Mononuclear cell (primary cell): ENCODE measurements at regions not wholly inside any gene's neighbourhood (a gene's known extent, or its start where the extent isn't known, plus 50 kb on each side); places are given as distances from the start of the nearest gene placed in this dataset.

ENCODE experiments used
- H3K27me3 ChIP-seq: 2 replicates; pipeline ENCODE4 v1.6.0; 2011; ENCODE audit warnings: low read length, control low read depth; ENCODE audit not compliant: insufficient read depth
- H3K4me1 ChIP-seq: 2 replicates; pipeline ENCODE4 v1.5.1; 2011; ENCODE audit warnings: mild to moderate bottlenecking, low read length, control low read depth; ENCODE audit not compliant: insufficient read depth
- H3K4me3 ChIP-seq: 2 replicates; pipeline ENCODE4 v1.5.1; 2011; ENCODE audit warnings: mild to moderate bottlenecking, low read length, moderate library complexity
- H3K9me3 ChIP-seq: 2 replicates; pipeline ENCODE4 v1.5.1; 2011; ENCODE audit warnings: low read depth, mild to moderate bottlenecking, control low read depth, low read length

GRCh38 chr2:194264586-194264985, 1392.4 kb upstream of the SLC39A10 start:
- no peak overlapping the region for H3K4me3 ChIP-seq
- no peaks in the 10 kb centered on the region for H3K27me3 ChIP-seq
- H3K9me3 ChIP-seq, result no peaks in the 10 kb centered on the region
- no peaks in the 10 kb centered on the region for H3K4me1 ChIP-seq

- H3K27me3 ChIP-seq, result no peaks in the 10 kb centered on the region
- no peak overlapping the region for H3K4me3 ChIP-seq
- H3K4me1 ChIP-seq, result no peaks in the 10 kb centered on the region
- no peaks in the 10 kb centered on the region for H3K9me3 ChIP-seq
These were observed 1396.8 kb upstream of the SLC39A10 start for GRCh38 chr2:194260185-194260584.

DNA sequence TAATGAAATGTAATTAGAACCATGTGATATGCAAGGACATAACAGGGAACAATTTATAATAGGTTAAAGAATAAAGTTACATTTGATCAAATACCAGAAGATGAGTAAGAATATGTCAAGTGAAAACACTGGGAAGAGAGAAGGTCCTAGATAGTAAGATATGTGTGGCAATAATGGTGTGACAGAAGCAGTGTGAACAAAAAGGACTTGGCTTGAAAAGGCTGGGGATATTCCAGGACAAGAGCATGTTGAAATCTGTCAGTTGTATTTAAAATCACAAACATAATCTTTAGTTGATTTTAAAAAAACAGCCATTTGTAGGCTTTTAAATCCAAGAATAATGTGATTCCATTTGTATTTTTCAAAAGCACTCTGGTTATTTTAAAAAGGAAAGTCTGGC, 1399.9 kb upstream of the SLC39A10 start:
- H3K9me3 ChIP-seq, result no peaks in the 10 kb centered on the region
- no peaks in the 10 kb centered on the region for H3K27me3 ChIP-seq
- no peaks in the 10 kb centered on the region for H3K4me1 ChIP-seq
- H3K4me3 ChIP-seq, result no peak overlapping the region

- Histone ChIP-seq H3K9me3 (no peaks in the 10 kb centered on the region), H3K27me3 (no peaks in the 10 kb centered on the region), H3K4me1 (no peaks in the 10 kb centered on the region)
These were observed 1403.3 kb upstream of the SLC39A10 start for GRCh38 chr2:194253528-194254259.

DNA sequence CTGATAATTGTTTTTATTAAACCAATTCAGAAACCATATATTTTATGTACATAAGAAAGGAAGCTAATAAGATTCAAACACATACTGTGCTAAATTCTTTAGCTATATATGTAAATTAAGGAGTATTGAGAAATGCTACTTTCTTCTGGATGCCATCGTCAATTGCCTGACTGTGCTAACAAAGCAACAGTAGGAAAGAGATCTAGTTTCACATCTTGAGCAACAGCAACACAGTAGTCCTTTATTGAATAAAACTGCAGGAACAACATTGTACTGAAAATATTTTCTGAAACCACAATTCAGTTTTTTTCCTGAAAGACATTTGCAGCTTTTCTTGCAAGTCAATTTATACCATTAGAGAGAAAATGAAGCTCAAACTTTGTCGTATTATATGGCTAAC, 1404.9 kb upstream of the SLC39A10 start:
- Histone ChIP-seq H3K4me3 (no peak overlapping the region), H3K4me1 (no peaks in the 10 kb centered on the region), H3K9me3 (no peaks in the 10 kb centered on the region), H3K27me3 (no peaks in the 10 kb centered on the region)

More at GRCh38 chr2:194253528-194254259, 1403.3 kb upstream of the SLC39A10 start:
- no peak overlapping the region for H3K4me3 ChIP-seq

DNA sequence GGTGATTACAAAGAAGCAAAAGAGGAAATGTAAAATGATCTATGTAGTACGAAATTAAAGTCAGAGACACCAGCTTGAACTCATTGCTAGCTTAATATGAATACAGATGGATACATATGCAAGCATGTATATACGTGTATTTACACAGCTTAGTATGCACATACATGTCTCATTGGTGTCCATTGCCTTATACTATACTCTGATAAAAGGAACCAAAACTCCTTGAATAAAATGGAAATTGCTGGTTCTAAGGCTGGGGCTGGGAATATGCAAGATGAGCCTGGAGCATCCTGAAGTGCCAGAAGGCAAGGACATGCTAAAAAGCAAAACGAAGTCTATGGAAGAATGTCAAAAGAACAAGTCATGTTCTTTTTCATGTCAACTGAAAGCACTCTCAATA, 1424.4 kb upstream of the SLC39A10 start:
- Histone ChIP-seq H3K4me3 (no peak overlapping the region), H3K27me3 (no peaks in the 10 kb centered on the region), H3K4me1 (no peaks in the 10 kb centered on the region), H3K9me3 (peaks cover 5% of the 10 kb centered on the region)

GRCh38 chr2:194223218-194223617, 1433.8 kb upstream of the SLC39A10 start:
- no peaks in the 10 kb centered on the region for H3K9me3 ChIP-seq
- no peaks in the 10 kb centered on the region for H3K27me3 ChIP-seq

GRCh38 chr2:194214192-194214591, 1442.8 kb upstream of the SLC39A10 start:
- H3K4me3 ChIP-seq, result no peak overlapping the region
- no peaks in the 10 kb centered on the region for H3K9me3 ChIP-seq
- H3K4me1 ChIP-seq, result no peaks in the 10 kb centered on the region
- no peaks in the 10 kb centered on the region for H3K27me3 ChIP-seq

More at GRCh38 chr2:194223218-194223617, 1433.8 kb upstream of the SLC39A10 start:
- Histone ChIP-seq H3K4me1 (no peaks in the 10 kb centered on the region), H3K4me3 (no peak overlapping the region)

DNA sequence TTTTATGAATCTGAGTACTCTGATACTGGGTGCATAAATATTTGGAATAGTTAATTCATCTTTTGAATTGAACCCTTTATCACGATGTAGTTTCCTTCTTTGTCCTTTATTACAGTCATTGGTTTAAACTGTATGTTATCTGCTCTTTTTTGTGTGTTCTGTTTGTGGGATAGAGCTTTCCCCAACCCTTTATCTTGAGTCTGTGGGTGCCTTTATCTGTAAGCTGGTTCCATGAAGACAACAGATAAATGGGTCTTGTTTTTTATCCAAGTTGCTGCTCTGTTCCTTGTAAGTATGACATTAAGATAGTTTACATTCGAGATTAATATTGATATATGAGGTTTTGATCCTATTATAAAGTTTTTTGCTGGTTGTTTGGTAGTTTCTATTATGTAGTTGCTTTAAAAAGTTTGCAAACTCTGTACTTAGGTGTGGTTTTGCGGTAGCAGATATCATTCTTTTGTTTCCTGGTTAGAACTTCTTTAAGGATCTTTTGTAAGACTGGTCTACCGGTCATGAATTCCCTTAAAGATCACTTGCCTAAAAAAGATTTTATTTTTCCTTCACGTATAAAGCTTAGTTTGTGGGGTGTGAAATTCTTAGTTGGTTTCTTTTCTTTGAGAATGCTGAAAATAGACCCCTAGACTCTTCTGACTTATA, 1451.3 kb upstream of the SLC39A10 start:
- Histone ChIP-seq H3K9me3 (no peaks in the 10 kb centered on the region), H3K4me3 (no peak overlapping the region), H3K27me3 (no peaks in the 10 kb centered on the region), H3K4me1 (no peaks in the 10 kb centered on the region)

- Histone ChIP-seq H3K27me3 (no peaks in the 10 kb centered on the region), H3K4me1 (no peaks in the 10 kb centered on the region), H3K4me3 (no peak overlapping the region), H3K9me3 (no peaks in the 10 kb centered on the region)
These were observed 1453.1 kb upstream of the SLC39A10 start for GRCh38 chr2:194203898-194204297.

GRCh38 chr2:194182888-194183287, 1474.1 kb upstream of the SLC39A10 start:
- H3K4me1 ChIP-seq, result no peaks in the 10 kb centered on the region
- H3K9me3 ChIP-seq, result peaks cover 8% of the 10 kb centered on the region
- H3K4me3 ChIP-seq, result no peak overlapping the region

GRCh38 chr2:194176134-194176533, 1480.9 kb upstream of the SLC39A10 start:
- Histone ChIP-seq H3K27me3 (no peaks in the 10 kb centered on the region), H3K4me3 (no peak overlapping the region), H3K9me3 (no peaks in the 10 kb centered on the region), H3K4me1 (no peaks in the 10 kb centered on the region)

More at GRCh38 chr2:194182888-194183287, 1474.1 kb upstream of the SLC39A10 start:
- no peaks in the 10 kb centered on the region for H3K27me3 ChIP-seq

GRCh38 chr2:194166818-194167217, 1490.2 kb upstream of the SLC39A10 start:
- no peak overlapping the region for H3K4me3 ChIP-seq
- H3K27me3 ChIP-seq, result no peaks in the 10 kb centered on the region
- H3K9me3 ChIP-seq, result no peaks in the 10 kb centered on the region
- no peaks in the 10 kb centered on the region for H3K4me1 ChIP-seq

DNA sequence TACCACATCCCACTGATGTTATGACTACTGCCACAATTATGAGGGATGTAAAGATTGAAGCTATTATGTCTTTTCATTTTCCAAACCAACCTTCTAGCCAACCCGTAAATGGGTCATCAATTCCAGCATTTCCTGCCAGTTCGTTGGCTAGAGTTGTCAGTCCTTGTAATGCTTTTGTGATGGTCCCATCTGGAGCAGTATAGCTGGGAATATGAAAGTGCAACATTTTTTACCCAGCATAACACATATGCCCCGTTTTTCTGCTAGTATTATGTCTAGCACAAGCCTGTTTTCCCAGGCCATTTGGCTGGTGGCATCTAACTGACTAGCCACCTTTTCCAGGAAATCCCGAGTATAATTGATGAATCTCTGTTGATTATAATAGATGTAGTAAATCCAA, 1501.6 kb upstream of the SLC39A10 start:
- Histone ChIP-seq H3K27me3 (no peaks in the 10 kb centered on the region), H3K4me1 (no peaks in the 10 kb centered on the region), H3K9me3 (no peaks in the 10 kb centered on the region), H3K4me3 (no peak overlapping the region)

GRCh38 chr2:194151231-194151630, 1505.8 kb upstream of the SLC39A10 start:
- Histone ChIP-seq H3K9me3 (no peaks in the 10 kb centered on the region), H3K27me3 (no peaks in the 10 kb centered on the region), H3K4me1 (no peaks in the 10 kb centered on the region), H3K4me3 (no peak overlapping the region)

GRCh38 chr2:194135463-194135862, 1521.6 kb upstream of the SLC39A10 start:
- Histone ChIP-seq H3K9me3 (no peaks in the 10 kb centered on the region), H3K4me1 (no peaks in the 10 kb centered on the region), H3K27me3 (no peaks in the 10 kb centered on the region), H3K4me3 (no peak overlapping the region)
